GM12892 (cell line): ENCODE measurements at regions not wholly inside any gene's neighbourhood (a gene's known extent, or its start where the extent isn't known, plus 50 kb on each side); places are given as distances from the start of the nearest gene placed in this dataset.

Experiments used
- POLR2A ChIP-seq: IDR thresholded peaks from 2 replicates; pipeline ENCODE4 v1.6.1; 2011; ENCODE audit warnings: low read depth, low read length, control low read depth
- POLR2AphosphoS5 ChIP-seq: IDR thresholded peaks from 2 replicates; pipeline ENCODE4 v1.6.1; 2011; ENCODE audit warnings: low read depth, low read length, control low read depth

DNA sequence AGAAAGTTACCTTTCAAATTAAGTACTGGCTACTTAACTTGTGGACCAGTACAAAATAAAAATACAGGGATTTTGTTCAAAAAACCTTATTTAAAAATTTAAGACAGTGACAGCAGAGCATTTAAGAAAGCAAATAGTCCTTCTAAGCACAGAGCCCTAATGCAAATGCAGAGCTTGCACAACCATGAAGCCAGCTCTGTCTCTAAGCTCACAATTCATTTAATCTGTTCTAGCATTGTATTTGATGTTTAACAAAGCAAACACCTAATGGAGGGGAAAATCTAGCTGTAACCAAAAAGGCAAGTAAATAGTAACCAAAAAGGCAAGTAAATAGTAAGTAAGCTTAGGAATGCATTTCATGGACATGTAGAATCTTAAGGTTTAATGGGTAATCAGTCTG lies 138.7 kb upstream of the GHR start:
- TF ChIP-seq POLR2AphosphoS5 = no peak
- TF ChIP-seq POLR2A = no peak
